ENCODE measurements at regions not wholly inside any gene's neighbourhood (a gene's known extent, or its start where the extent isn't known, plus 50 kb on each side); places are given as distances from the start of the nearest gene placed in this dataset.
A peak's percentile ranks its signal among the peaks of the same experiment; 100 is the strongest.

- Histone ChIP-seq H3K27ac (ENCODE audit: low read depth in 1 of 2, low read length in 2 of 2) (no peak overlapping the region), H3K27me3 (ENCODE audit: control insufficient read depth in 2 of 2, insufficient read depth in 2 of 2, low read length in 2 of 2) (no peaks in the 10 kb centered on the region), H2AFZ (ENCODE audit: insufficient read depth, low read depth, low read length, poor library complexity, severe bottlenecking) (no peak overlapping the region), H3K79me2 (ENCODE audit: insufficient read depth, low read length) (no peaks in the 10 kb centered on the region), H3K4me3 (replicated peaks in 1 of 3; ENCODE audit: low read depth in 2 of 3, low read length in 3 of 3) (no peak overlapping the region), H4K20me1 (ENCODE audit: insufficient read depth, low read length) (no peaks in the 10 kb centered on the region), H3K4me2 (replicated peaks; ENCODE audit: extremely low read depth, low read length, poor library complexity, severe bottlenecking) (no peak overlapping the region), H3K4me1 (ENCODE audit: control insufficient read depth in 1 of 2, insufficient read depth in 2 of 2, low read length in 2 of 2) (peaks cover 42 to 53% of the 10 kb centered on the region in 2 donors), H3K36me3 (replicated peaks in 1 of 2; ENCODE audit: control insufficient read depth in 1 of 2, insufficient read depth in 2 of 2, low read length in 2 of 2) (no peaks in the 10 kb centered on the region), H3K9ac (ENCODE audit: insufficient read depth, low read length, poor library complexity, severe bottlenecking) (no peak overlapping the region), H3K9me3 (replicated peaks in 1 of 2; ENCODE audit: control insufficient read depth in 1 of 2, insufficient read depth in 1 of 2, low read length in 2 of 2) (no peaks in the 10 kb centered on the region)
- Mint-ChIP-seq H3K4me3 (no peak overlapping the region), H3K4me1 (peaks cover 54% of the 10 kb centered on the region), H3K27me3 (ENCODE audit: low read depth in 3 of 3) (peaks cover 0 to 8% (median 3%) of the 10 kb centered on the region in 3 donors), H3K36me3 (peaks cover 0 to 3% of the 10 kb centered on the region in 2 donors), H3K27ac (no peak overlapping the region), H3K9me3 (peaks cover 0 to 3% (median 0%) of the 10 kb centered on the region in 7 donors)
- no peak for TF ChIP-seq CTCF (IDR thresholded peaks at IDR 0.05)
- no peak for DNase-seq
- 98% methylated on average over 7 of the region's 17 CpGs for WGBS (ENCODE audit: insufficient coverage)
- intact Hi-C loops (cut with micrococcal nuclease): no loop called here
Measured at GRCh38 chr16:85971902-85972638, 73.1 kb downstream of the IRF8 start.

- Histone ChIP-seq H2AFZ (ENCODE audit: insufficient read depth, low read depth, low read length, poor library complexity, severe bottlenecking) (no peak overlapping the region), H3K27ac (ENCODE audit: low read depth in 1 of 2, low read length in 2 of 2) (no peak overlapping the region), H3K4me2 (replicated peaks; ENCODE audit: extremely low read depth, low read length, poor library complexity, severe bottlenecking) (no peak overlapping the region), H3K79me2 (ENCODE audit: insufficient read depth, low read length) (no peaks in the 10 kb centered on the region), H3K9me3 (replicated peaks in 1 of 2; ENCODE audit: control insufficient read depth in 1 of 2, insufficient read depth in 1 of 2, low read length in 2 of 2) (no peaks in the 10 kb centered on the region), H3K9ac (ENCODE audit: insufficient read depth, low read length, poor library complexity, severe bottlenecking) (no peak overlapping the region), H3K36me3 (replicated peaks in 1 of 2; ENCODE audit: control insufficient read depth in 1 of 2, insufficient read depth in 2 of 2, low read length in 2 of 2) (no peaks in the 10 kb centered on the region), H3K4me1 (ENCODE audit: control insufficient read depth in 1 of 2, insufficient read depth in 2 of 2, low read length in 2 of 2) (peaks cover 45 to 55% of the 10 kb centered on the region in 2 donors), H4K20me1 (ENCODE audit: insufficient read depth, low read length) (no peaks in the 10 kb centered on the region), H3K27me3 (ENCODE audit: control insufficient read depth in 2 of 2, insufficient read depth in 2 of 2, low read length in 2 of 2) (no peaks in the 10 kb centered on the region), H3K4me3 (replicated peaks in 1 of 3; ENCODE audit: low read depth in 2 of 3, low read length in 3 of 3) (no peak overlapping the region)
- WGBS (ENCODE audit: insufficient coverage): 98% methylated on average over 7 of the region's 13 CpGs
- peaks cover 0 to 4% of the 10 kb centered on the region in 2 donors for H3K36me3 Mint-ChIP-seq
- H3K9me3 Mint-ChIP-seq: peaks cover 0 to 3% (median 0%) of the 10 kb centered on the region in 7 donors
- intact Hi-C loops (cut with micrococcal nuclease): loop anchor here in 1 of 2 donors (5.0 kb wide), 1 partner anchor 42 kb away; no protein-coding TSS in a partner anchor
- H3K27ac Mint-ChIP-seq: peak overlapping the region in 2 of 7 donors; percentile 28 to 33
- peaks cover 0 to 3% (median 1%) of the 10 kb centered on the region in 3 donors for H3K27me3 Mint-ChIP-seq (ENCODE audit: low read depth in 3 of 3)
- TF ChIP-seq CTCF (IDR thresholded peaks at IDR 0.05): no peak
- peaks cover 55% of the 10 kb centered on the region for H3K4me1 Mint-ChIP-seq
- DNase-seq: no peak
- no peak overlapping the region for H3K4me3 Mint-ChIP-seq
Measured at GRCh38 chr16:85974428-85975375, 75.7 kb downstream of the IRF8 start.
